Caco-2 (cell line): ENCODE measurements at regions not wholly inside any gene's neighbourhood (a gene's known extent, or its start where the extent isn't known, plus 50 kb on each side); places are given as distances from the start of the nearest gene placed in this dataset.

Source experiments
- BruUV-seq: library from RNA; stranded (reverse); fragments of 400-500 nt; replicated peaks from 2 replicates; lab custom pipeline; 2021; lab: Mats Ljungman, UMichigan
- CTCF ChIA-PET: fragments of 300-600 bp; sonication (Branson Sonifier 250); formaldehyde crosslinking; loops from one replicate; lab custom pipeline; 2022; ENCODE audit warnings: antibody characterized with exemption; lab: Charles Lee
- POLR2A ChIA-PET: fragments of 300-600 bp; sonication (Branson Sonifier 250); formaldehyde crosslinking; loops from one replicate; lab custom pipeline; 2022; ENCODE audit warnings: antibody characterized with exemption; lab: Charles Lee
- DNase-seq, 2 experiments: peaks; one replicate each; pipeline versions ENCODE4 v3.0.0 to v3.0.0-alpha.2; 2020 to 2022
- H3K27me3 ChIP-seq: replicated peaks from 2 replicates; pipeline ENCODE4 v1.6.0; 2011; ENCODE audit warnings: low read length; ENCODE audit not compliant: control insufficient read depth, insufficient read depth
- H3K36me3 ChIP-seq: 2 replicates; pipeline ENCODE4 v1.5.1; 2011; ENCODE audit warnings: low read length; ENCODE audit not compliant: control insufficient read depth, insufficient read depth
- H3K4me1 ChIP-seq: fragments of 250-450 bp; sonication (Bioruptor Pico); 2 replicates; pipeline ENCODE4 v1.5.1; 2020; ENCODE audit warnings: mild to moderate bottlenecking
- H3K4me3 ChIP-seq: 2 replicates; pipeline ENCODE4 v1.5.1; 2011; ENCODE audit warnings: low read depth, mild to moderate bottlenecking, control low read depth, low read length
- H3K9me3 ChIP-seq: fragments of 250-450 bp; sonication (Bioruptor Pico); 2 replicates; pipeline ENCODE4 v1.5.1; 2020; ENCODE audit warnings: mild to moderate bottlenecking, moderate library complexity
- H3K27ac Mint-ChIP-seq: one replicate; pipeline ENCODE4 v1.8.0; 2022; ENCODE audit warnings: mixed read lengths; ENCODE audit not compliant: unreplicated experiment
- H3K27me3 Mint-ChIP-seq: one replicate; pipeline ENCODE4 v1.8.0; 2022; ENCODE audit warnings: mixed read lengths; ENCODE audit not compliant: insufficient read depth, unreplicated experiment
- H3K36me3 Mint-ChIP-seq: one replicate; pipeline ENCODE4 v1.8.0; 2022; ENCODE audit warnings: mild to moderate bottlenecking, mixed read lengths; ENCODE audit not compliant: insufficient read depth, unreplicated experiment
- H3K4me1 Mint-ChIP-seq: one replicate; pipeline ENCODE4 v1.8.0; 2022; ENCODE audit warnings: low read depth, mixed read lengths; ENCODE audit not compliant: unreplicated experiment
- H3K4me3 Mint-ChIP-seq: one replicate; pipeline ENCODE4 v1.8.0; 2022; ENCODE audit warnings: mild to moderate bottlenecking, moderate library complexity, mixed read lengths; ENCODE audit not compliant: unreplicated experiment
- H3K9me3 Mint-ChIP-seq: one replicate; pipeline ENCODE4 v1.8.0; 2022; ENCODE audit warnings: mixed read lengths; ENCODE audit not compliant: unreplicated experiment
- CTCF ChIP-seq, 2 experiments: fragments of 200-600 bp in 1 of 2; IDR thresholded peaks; 1 replicate in 1 of 2; 2 replicates in 1 of 2; pipeline versions ENCODE4 v1.5.1 to v1.8.0; 2011 to 2022; ENCODE audit warnings: antibody characterized with exemption in 1 of 2, control low read depth in 1 of 2, inconsistent platforms in 1 of 2, low read depth in 1 of 2, low read length in 1 of 2, mild to moderate bottlenecking in 1 of 2, moderate library complexity in 1 of 2; ENCODE audit not compliant: insufficient read depth in 1 of 2, severe bottlenecking in 1 of 2, unreplicated experiment in 1 of 2
- intact Hi-C: fragments of 100-400 bp; cut with micrococcal nuclease; formaldehyde crosslinking; loops from one replicate; pipeline ENCODE4 v1.10.0; 2022; ENCODE audit not compliant: unreplicated experiment

GRCh38 chr20:59453759-59454560 lies 150.4 kb upstream of the PHACTR3 start:
- H3K27ac Mint-ChIP-seq: no peak overlapping the region
- H3K36me3 Mint-ChIP-seq: no peaks in the 10 kb centered on the region
- no TSS peak for BruUV-seq
- H3K4me3 Mint-ChIP-seq: no peak overlapping the region
- no peak overlapping the region for H3K4me3 ChIP-seq
- ChIA-PET POLR2A (no interaction called here), CTCF (interaction anchor here (1.0 kb wide), 1 partner anchor 41 kb away, joined by 6 read pairs; no protein-coding TSS in a partner anchor)
- no peaks in the 10 kb centered on the region; the same call in 1 of the 2 replicates for H3K27me3 ChIP-seq
- H3K9me3 ChIP-seq: peaks cover 7% of the 10 kb centered on the region; the same call in 1 of the 2 replicates
- no peaks in the 10 kb centered on the region for H3K4me1 Mint-ChIP-seq
- H3K27me3 Mint-ChIP-seq: peaks cover 21% of the 10 kb centered on the region
- peaks cover 10% of the 10 kb centered on the region; the same call in 1 of the 2 replicates for H3K4me1 ChIP-seq
- no peak for TF ChIP-seq CTCF (IDR thresholded peaks at IDR 0.05; ENCODE audit: insufficient read depth in 1 of 2, low read depth in 1 of 2, low read length in 1 of 2, severe bottlenecking in 1 of 2, unreplicated experiment in 1 of 2)
- no peak for DNase-seq
- intact Hi-C loops: no loop called here
- H3K9me3 Mint-ChIP-seq: no peaks in the 10 kb centered on the region
- H3K36me3 ChIP-seq: no peaks in the 10 kb centered on the region

- DNase-seq: peak in 1 of 2 experiments; percentile 52
- no TSS peak for BruUV-seq
- no peak overlapping the region for H3K27ac Mint-ChIP-seq
- H3K36me3 Mint-ChIP-seq: no peaks in the 10 kb centered on the region
- intact Hi-C loops: loop anchor here (1.0 to 5.0 kb wide), 5 partner anchors 16 to 585 kb away; no protein-coding TSS in a partner anchor
- H3K4me1 Mint-ChIP-seq: no peaks in the 10 kb centered on the region
- ChIA-PET POLR2A (interaction anchor here (0.6 to 0.8 kb wide), 2 partner anchors 20 to 106 kb away, joined by 3 to 5 read pairs; no protein-coding TSS in a partner anchor), CTCF (interaction anchor here (0.6 to 2.2 kb wide), 39 partner anchors 8 to 1067 kb away, joined by 3 to 29 read pairs (median 3); partner anchors contain the start of genes ATP5F1E and STX16)
- TF ChIP-seq CTCF (IDR thresholded peaks at IDR 0.05; ENCODE audit: insufficient read depth in 1 of 2, low read depth in 1 of 2, low read length in 1 of 2, severe bottlenecking in 1 of 2, unreplicated experiment in 1 of 2): peak; percentile 86 to 91
- H3K4me1 ChIP-seq: peaks cover 10% of the 10 kb centered on the region; the same call in 1 of the 2 replicates
- H3K36me3 ChIP-seq: no peaks in the 10 kb centered on the region
- peaks cover 17% of the 10 kb centered on the region for H3K27me3 Mint-ChIP-seq
- H3K9me3 Mint-ChIP-seq: no peaks in the 10 kb centered on the region
- no peaks in the 10 kb centered on the region for H3K27me3 ChIP-seq
- H3K4me3 ChIP-seq: no peak overlapping the region
- no peak overlapping the region for H3K4me3 Mint-ChIP-seq
- peaks cover 12% of the 10 kb centered on the region; the same call in 1 of the 2 replicates for H3K9me3 ChIP-seq
Observed at GRCh38 chr20:59455402-59456341, 148.7 kb upstream of the PHACTR3 start.
